HG02938 (cell line): ENCODE measurements at regions not wholly inside any gene's neighbourhood (a gene's known extent, or its start where the extent isn't known, plus 50 kb on each side); places are given as distances from the start of the nearest gene placed in this dataset.
A peak's percentile ranks its signal among the peaks of the same experiment; 100 is the strongest.
"Not testable (repeated sequence)": the region's sequence is repeated elsewhere in the genome, so short reads cannot be mapped to it uniquely, and the experiment has no call there.

Experiments used
- ATAC-seq: cut with Tn5 transposase; IDR thresholded peaks from one replicate; pipeline ENCODE4 v1.9.1; 2021; ENCODE audit warnings: mild to moderate bottlenecking, moderate library complexity; ENCODE audit not compliant: unreplicated experiment

- not testable (repeated sequence) for ATAC-seq
Measured at GRCh38 chr1:83158924-83159323, 840.0 kb downstream of the TTLL7 start.

GRCh38 chr1:83154306-83154705, 844.6 kb downstream of the TTLL7 start:
- not testable (repeated sequence) for ATAC-seq

GRCh38 chr1:83151167-83151898, 847.6 kb downstream of the TTLL7 start:
- ATAC-seq, result not testable (repeated sequence)

GRCh38 chr1:83150479-83150878, 848.5 kb downstream of the TTLL7 start:
- not testable (repeated sequence) for ATAC-seq

GRCh38 chr1:83145820-83146219, 853.1 kb downstream of the TTLL7 start:
- ATAC-seq, result peak; percentile 59

- ATAC-seq, result not testable (repeated sequence)
Measured at GRCh38 chr1:83142802-83143201, 856.1 kb downstream of the TTLL7 start.

GRCh38 chr1:83135524-83136157, 863.3 kb downstream of the TTLL7 start:
- ATAC-seq, result not testable (repeated sequence)

- ATAC-seq, result not testable (repeated sequence)
Measured at GRCh38 chr1:83134322-83135014, 864.5 kb downstream of the TTLL7 start.

- no peak for ATAC-seq
Measured at GRCh38 chr1:83131692-83131955, 867.3 kb downstream of the TTLL7 start.

GRCh38 chr1:83130886-83131691, 867.8 kb downstream of the TTLL7 start:
- ATAC-seq, result no peak

GRCh38 chr1:83129107-83129506, 869.8 kb downstream of the TTLL7 start:
- no peak for ATAC-seq

- no peak for ATAC-seq
Measured at GRCh38 chr1:83125456-83125855, 873.5 kb downstream of the TTLL7 start.

- ATAC-seq, result no peak
Measured at GRCh38 chr1:83123019-83123418, 875.9 kb downstream of the TTLL7 start.

GRCh38 chr1:83118472-83118871, 880.5 kb downstream of the TTLL7 start:
- no peak for ATAC-seq

- ATAC-seq, result not testable (repeated sequence)
Measured at GRCh38 chr1:83117030-83117429, 881.9 kb downstream of the TTLL7 start.

GRCh38 chr1:83115785-83116184, 883.1 kb downstream of the TTLL7 start:
- ATAC-seq, result no peak

- no peak for ATAC-seq
Measured at GRCh38 chr1:83114136-83114834, 884.6 kb downstream of the TTLL7 start.

GRCh38 chr1:83113652-83114051, 885.3 kb downstream of the TTLL7 start:
- no peak for ATAC-seq

- ATAC-seq, result no peak
Measured at GRCh38 chr1:83112248-83112885, 886.6 kb downstream of the TTLL7 start.

- ATAC-seq, result no peak
Measured at GRCh38 chr1:83110156-83110555, 888.8 kb downstream of the TTLL7 start.
